GM19240 (cell line): ENCODE measurements at regions not wholly inside any gene's neighbourhood (a gene's known extent, or its start where the extent isn't known, plus 50 kb on each side); places are given as distances from the start of the nearest gene placed in this dataset.
"Not testable (repeated sequence)": the region's sequence is repeated elsewhere in the genome, so short reads cannot be mapped to it uniquely, and the experiment has no call there.

ENCODE experiments used
- DNase-seq: peaks from one replicate; pipeline ENCODE4 v3.0.0; 2011; ENCODE audit warnings: low spot score; ENCODE audit not compliant: insufficient read length

DNA sequence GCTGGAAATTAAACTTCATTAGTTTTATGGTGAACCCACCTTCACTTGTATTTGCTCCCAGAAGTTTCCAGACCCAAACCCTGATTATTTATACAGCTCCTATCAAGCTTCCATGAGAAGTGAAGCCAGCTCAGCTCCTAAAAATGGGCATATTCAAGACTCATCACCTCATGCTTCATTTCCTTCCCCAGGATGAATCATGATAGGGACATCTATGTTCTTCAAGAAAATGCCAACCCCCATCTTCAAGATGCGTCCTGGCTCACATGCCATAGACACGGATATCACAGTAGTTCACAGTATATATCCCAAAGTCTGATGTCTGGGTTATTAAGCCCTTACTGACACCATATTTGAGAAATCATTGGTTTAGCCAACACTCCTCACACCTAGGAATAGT is 217.6 kb downstream of the NPR3 start:
- DNase-seq, result no peak

DNA sequence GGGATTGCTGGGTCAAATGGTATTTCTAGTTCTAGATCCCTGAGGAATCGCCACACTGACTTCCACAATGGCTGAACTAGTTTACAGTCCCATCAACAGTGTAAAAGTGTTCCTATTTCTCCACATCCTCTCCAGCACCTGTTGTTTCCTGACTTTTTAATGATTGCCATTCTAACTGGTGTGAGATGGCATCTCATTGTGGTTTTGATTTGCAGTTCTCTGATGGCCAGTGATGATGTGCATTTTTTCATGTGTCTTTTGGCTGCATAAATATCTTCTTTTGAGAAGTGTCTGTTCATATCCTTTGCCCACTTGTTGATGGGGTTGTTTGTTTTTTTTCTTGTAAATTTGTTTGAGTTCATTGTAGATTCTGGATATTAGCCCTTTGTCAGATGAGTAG is 220.3 kb downstream of the NPR3 start:
- DNase-seq, result not testable (repeated sequence)

DNA sequence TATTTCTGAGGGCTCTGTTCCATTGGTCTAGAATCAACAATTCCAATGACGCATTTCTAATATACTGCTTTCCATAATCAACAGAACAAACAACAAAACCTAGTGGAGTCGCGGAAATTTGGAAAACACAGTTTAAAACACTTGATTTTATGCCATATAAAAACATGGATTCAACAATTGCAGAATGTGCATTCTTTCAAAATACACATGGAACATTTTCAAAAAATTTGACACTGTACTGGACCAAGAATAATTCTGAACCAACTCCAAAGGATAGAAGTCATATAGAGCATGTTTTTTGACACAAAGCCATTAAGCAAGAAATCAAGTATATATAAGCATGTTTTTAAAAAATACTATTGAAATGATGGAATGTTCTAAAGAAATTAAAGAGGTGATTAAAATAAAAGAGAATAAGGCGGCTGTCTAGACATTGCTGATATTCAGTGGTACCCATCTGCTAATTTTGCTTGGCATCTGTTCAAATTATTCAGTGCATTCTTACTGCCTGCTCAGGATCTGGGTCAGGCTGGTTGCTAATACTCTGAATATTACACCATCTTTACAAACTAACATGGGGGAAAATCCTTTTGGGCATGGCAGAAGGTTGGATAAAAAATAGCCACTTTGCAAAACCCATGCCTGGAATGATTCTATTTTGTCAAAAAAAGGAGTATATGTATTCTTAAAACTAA is 221.3 kb downstream of the NPR3 start:
- no peak for DNase-seq

DNA sequence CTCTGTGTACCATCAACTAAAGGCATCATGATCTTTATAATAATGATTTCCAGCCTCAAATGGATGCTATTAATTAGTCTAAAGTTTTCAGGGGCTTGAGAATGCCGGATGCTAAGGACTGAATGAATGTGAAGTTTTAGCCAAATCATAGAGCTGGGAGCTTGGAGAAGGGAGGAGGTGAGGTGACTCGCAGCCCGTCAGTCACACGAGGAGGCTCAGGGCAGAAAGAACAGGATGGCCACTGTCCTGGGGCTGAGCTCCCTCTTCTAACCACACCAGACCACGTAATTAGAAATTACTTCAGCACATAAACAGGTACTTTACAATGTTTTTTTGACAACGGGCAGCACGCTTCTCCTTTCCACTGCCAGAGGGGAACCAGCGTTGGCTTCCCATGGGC is 222.6 kb downstream of the NPR3 start:
- DNase-seq, result no peak

DNA sequence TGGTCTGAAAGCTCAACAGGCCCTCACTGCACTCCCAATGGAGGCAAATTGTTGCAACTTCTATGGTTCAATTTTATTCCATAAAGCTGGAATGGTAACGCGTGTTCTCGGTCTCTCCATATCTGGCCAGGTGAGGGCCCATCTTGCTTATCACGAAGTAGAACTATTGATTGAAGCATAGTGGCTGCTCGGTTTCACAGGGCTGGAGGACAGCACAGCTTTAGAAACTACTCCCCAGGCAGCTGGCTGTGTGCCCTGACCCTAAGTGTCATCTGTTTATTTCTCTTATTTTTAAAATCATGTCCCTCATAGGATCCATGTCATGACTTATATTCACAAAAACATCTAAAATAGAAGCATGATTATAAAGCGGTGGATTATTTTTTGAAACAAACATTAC is 223.4 kb downstream of the NPR3 start:
- no peak for DNase-seq

DNA sequence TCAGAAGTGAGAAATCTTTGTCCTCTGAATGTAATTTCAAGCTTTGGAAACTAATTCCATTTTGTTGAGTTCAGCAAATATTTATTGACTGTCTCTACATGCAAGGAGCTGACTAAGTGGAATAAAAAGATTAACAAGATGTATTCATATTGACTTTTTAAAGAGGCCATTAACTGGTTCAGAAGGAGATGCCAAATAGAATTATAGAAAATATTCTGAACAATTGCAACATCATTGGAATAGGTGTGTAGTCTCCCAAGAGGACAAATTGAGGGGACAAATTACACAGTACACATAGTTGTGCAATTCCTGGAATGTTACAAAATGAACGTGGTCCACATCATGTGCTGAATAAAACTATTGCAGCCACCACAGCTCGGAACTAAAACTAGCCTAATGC is 224.2 kb downstream of the NPR3 start:
- DNase-seq, result no peak

DNA sequence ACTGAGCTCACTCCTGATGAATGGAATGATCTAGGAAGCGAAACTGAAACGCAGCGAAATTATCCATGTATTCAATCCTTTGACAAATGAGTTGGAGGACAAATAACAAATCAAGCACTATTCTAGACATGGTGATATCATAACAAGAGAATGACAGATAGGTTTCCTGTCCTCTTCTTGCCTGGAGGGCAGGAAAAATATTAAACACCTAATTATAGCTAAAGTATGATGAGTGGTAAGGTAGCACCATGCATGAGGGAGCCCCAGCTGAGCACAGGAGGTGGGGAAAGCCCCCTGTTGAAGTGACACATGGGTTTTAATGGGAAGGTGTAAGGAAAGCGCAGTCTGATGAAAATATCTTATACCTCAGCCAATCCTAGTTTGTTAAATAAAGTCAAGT is 225.2 kb downstream of the NPR3 start:
- DNase-seq, result no peak

DNA sequence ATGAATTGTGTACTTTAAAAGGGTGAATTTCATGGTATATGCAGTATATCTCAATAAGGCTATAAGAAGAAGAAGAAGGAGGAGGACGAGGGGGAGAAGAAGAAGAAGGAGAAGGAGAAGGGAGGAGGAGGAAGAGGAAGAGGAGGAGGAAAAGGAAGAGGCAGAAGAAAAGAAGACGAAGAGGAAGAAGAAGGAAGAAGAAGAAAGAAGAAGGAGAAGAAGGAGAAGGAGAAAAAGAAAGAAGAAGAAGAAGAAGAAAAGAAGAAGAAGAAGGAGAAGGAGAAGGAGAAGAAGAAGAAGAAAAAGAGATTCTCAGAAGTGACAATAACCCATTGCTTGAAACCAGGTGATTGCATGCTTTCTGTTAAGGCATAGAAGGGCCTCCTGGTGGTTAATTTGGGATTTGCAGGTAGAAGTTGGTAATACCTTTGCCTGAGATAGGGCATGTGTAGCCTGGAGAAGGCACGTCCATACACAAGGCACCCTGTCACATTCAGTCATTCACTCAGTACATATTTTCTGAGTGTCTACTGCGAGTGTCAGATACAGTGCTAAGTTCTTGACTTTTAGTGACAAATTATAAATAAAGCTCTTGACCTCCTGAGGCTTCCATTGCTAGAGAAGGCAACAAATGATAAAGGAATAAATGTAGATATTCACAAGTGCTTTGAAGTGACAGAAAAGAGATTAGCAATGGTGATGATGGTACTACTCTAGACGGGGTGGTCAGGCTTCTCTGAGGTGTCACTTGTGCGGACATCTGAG is 231.3 kb downstream of the NPR3 start:
- DNase-seq, result peak; percentile 3

DNA sequence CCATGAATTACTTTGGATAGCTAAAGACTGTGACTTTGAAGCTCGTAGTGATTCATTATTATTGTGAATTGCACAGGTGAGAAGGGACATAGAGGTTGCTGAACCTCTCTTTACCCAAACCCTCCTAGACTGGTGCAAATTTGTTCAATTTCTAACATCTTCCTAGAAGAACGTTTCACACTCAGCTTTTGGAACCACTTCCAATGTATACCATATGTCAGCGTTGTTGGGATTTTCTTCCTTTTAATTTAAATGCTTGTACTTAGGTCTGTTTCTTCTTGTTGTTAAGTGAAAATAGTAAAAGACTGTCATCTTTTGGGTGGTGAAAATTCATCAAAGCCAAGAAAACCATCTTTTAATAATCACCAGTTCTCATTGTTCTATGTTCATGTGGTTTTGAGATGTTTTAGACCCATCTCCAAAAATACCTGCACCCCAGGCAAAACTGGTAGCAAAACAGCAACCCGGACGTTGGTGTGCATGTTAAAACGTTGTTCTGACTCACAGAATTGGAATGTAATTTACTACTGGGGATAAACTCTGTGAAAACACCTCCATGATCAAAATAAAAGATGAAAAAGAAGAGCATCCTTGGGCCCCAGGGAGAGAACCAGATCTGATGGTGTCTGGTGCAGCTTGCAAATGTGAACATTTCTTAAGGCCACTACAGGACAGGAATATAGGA is 238.3 kb downstream of the NPR3 start:
- DNase-seq, result no peak

DNA sequence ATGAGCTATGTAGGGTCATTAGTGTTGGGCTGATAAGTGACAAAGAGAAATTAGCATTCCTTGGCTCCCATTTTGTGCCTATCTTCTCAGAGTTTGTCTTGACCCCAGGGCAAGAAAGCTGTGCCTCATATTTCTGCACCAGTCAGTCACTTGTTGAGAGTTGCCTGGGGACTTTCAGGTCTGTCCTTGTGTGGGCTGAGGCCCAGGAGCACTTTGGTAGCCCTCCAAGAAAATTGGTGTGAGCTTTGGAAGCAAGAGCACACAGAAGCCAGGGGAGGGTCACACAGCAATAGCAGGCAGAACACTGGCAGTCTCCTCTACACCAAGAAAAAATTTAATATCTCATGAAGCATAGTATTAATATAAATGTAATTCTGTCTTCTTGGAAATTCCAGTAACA is 239.9 kb downstream of the NPR3 start:
- DNase-seq, result no peak

DNA sequence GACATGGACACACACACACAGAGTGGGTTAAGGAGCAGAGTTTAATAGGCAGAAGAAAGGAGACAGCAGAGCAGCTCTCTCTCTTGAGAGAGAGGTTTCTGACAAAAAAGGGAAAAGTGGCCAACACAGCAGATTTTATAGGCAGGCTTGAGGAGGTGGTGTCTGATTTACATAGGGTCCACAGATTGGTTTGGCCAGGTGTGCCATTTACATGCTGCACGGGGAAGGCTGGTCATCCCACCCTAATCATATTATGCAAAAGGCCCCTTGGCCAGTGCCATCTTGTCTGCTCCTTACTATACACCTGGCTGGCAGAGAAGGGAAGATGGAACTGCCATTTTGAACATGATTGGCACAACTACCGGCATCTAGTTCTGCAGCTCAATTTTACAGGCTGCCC is 240.8 kb downstream of the NPR3 start:
- DNase-seq, result no peak

DNA sequence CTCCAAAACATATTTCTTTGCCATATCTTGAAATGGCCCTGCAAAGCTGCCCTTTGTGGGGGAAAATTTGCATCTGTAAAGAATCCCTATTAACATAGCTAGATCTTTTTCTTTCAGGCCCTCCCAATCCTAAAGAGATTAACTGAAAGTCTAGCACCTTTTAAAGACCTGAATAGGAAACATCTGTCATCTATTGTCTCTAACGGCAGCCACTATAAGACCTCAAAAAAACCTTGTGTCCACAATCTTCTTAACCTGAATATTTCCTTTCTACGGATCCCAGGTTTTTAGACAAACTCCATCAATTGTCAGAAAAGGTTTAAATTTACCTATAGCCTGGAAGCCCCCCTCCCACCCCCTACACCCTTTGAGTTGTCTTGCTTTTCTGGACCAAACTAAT is 241.3 kb downstream of the NPR3 start:
- not testable (repeated sequence) for DNase-seq

DNA sequence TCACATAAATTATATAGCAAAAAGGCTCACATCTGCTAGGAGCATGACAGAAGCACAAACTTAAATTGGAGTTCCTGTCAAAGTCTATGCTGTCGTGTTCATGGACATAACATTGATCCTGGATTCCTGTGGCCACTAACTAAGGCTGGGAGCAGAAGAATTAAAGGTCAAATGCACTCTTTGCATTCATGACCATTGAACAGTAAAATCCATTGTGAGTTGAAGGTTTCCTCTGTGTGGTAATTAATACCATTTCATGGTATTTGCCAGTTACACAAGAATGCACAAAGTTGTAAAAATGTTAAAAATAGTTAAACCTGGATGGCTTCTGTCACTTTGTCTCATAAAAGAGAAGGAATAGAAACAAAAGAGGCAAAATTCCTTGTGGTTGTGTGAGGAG is 242.6 kb downstream of the NPR3 start:
- no peak for DNase-seq

DNA sequence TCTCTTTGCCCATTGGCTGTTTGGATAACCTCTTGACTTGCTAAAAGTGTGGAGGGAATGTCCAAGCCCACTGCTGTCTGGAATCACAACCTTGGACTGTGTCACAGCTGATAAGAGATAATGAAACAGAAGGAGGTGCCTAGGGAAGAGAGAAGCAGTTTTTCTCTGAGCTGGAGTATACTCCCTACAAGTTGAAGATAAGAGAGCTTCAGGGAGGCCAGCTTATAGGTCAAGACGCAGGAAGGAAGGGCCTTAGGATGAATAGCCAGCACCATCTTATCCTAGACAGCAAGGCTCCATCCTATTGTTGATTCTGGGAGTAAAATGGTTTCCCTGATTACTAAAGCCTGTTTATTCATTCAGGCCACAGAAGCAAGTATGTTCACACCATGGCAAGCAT is 244.7 kb downstream of the NPR3 start:
- DNase-seq, result no peak

DNA sequence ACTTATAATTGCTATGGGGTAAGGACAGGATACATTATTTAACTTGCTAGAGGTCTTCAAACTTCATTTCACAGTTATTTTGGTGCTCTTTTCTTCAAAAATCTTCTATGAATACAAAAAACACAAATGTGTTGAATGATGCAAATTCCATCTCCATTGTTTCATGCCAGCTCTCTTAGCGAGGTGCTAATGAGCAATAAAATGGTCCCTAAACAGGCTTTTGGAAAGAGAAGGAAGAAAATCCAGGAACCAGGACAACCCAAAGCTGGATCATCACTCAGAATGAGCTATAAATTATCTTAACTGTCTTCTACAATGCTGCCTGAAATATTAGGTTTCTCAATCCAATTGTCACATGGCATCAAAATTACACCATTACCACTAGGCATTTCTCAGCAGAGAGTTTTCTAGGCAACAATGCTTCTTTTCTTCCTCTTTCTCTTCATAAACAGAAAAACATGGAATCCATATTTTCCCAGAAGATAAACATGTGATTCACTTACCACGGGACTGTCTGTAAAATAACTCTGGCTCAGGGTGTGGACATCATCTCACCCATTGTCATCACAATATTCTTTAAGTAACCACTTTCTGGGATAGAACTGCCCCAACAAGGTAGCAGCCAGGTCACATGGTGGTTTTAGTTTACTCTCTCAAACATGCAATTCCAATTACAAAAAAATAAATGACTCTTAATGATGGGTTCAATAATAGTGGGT is 249.4 kb downstream of the NPR3 start:
- DNase-seq, result no peak

DNA sequence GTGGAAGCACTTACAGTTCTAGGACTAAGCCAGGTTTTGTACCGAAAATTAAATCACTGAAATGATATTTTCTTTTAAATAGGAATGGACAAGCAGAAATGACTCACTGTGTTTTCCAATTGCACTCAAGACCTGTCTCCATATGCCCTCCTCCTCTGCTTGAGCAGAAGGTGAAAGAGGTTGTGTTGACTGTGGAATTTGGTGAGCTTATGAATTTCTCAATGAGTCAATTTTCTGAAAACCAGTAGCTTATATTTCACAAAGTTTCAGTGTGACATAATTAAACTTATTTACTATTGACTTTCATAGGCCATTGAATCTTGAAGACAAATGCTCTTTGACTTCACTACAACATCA is 249.9 kb downstream of the NPR3 start:
- no peak for DNase-seq

DNA sequence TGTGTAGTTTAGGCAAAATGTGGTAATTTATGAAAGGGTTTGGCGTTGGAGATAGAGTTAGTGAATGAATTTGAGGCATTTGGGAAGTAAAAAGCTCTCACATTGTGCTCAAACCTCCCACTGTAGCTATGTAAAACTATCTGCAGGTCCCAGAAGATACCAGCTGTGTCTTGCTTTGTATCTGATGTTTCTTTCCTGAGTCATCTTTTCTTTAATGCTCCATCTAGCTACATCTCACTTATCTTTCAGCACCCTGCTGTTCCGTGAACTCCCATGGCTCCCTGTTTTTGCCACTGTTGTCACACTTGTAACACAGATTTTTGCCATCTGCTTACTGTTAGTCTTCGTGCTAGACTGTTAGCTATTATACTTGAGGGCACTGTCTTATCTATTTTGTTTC is 253.1 kb downstream of the NPR3 start:
- DNase-seq, result no peak

DNA sequence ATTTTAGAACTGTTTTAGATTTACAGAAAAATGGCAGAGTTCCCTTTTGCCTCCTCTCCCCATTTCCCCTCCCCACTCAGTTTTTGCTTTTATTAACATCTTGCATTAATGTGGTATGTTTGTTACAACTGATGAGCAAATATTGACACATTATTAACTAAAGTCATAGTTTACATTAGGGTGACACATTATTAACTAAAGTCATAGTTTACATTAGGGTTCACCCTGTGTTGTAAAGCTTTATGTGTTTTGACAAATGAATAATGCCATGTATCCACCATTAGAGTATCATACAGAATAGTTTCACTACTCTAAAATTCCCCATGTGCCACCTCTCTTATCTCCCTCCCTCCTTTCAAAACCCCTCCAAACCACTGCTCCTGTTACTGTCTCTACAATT is 262.5 kb downstream of the NPR3 start:
- DNase-seq, result no peak

DNA sequence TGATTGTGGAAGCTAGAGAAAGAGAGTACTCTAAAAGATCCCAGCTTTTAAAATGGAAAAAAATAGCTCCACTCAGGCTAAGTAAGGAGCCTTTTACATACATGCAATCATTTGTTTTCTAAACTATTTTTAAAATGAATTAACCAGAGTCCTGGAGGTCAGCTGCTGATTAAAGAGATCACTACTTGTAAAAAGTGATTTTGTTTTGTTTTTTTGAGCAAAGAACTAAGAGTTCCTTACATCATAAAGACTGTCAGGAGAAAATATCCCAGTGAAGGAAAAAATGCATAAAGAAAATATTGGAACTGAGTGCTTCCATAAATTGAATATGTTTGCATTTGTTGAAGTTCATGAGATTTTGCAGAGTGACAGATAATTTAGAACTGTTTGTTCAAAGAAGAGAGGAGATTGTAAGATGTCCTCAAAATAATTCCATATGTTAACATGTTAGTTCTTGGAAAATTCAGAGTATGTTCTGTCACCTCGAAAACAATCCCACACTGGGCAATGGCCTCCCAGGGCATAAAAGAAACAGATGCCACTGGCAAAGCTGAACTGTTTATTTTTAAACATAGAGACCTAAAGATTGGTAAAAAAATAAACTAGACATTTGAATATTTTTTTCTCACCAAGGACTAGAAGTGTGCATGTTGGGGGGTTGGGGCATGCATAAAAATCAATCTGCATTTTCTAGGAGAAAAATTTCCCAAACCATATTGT is 264.7 kb downstream of the NPR3 start:
- DNase-seq, result no peak

DNA sequence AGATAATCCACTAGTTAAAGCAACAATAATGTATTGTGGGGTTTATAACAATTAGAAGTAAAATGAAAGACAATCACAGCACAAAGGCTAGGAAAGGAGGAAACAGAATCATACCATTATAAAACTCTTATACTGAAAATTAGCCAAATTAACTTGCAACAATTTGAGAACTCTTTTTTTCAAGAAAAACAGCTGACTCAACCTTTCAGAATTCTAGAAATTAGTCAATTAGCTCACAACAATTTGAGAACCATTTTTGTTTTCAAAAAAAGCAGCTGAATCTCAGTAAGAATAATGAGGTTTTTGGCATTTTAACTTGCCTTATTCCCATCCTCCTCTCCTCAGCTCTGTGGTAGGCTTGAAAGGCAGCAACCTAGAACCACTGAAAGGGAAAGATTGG is 269.9 kb downstream of the NPR3 start:
- DNase-seq, result no peak

DNA sequence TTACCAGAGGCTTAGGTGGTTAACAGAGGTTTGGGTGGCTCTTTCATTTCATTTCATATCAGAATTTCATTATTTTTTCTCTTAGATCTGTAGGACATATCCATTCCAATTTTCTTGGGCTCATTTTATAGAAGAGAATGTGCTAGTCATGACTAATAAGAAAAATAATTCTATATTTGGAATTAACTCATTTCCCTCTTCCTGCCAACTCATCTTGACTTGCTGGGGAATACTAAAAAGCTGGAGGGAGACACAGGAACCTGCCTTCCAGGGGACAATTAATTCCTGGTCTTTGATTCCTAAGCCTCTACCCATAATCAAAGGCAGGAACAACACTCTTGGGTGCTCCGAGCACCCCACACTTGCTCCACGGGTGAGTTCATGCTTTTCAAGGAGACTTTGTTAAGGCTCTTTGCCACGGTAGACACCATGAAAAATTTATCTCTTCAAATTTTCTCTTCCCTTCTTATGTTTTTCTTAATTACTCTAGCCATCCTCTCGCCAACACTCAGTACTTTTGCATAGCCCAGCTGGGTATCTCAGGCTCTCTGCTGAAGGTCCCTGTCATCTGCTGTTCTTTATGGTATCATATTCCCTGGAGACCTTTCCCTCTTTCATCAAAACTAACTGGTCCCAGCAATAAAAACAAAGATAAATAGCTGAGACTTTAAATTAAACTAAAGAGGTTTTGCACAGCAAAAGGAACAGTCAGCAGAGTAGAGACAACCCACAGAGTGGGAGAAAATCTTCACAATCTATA is 273.9 kb downstream of the NPR3 start:
- DNase-seq, result no peak
